GM19397 (cell line): ENCODE measurements at regions not wholly inside any gene's neighbourhood (a gene's known extent, or its start where the extent isn't known, plus 50 kb on each side); places are given as distances from the start of the nearest gene placed in this dataset.
"Not testable (repeated sequence)": the region's sequence is repeated elsewhere in the genome, so short reads cannot be mapped to it uniquely, and the experiment has no call there.

Source experiments
- ATAC-seq: cut with Tn5 transposase; IDR thresholded peaks from one replicate; pipeline ENCODE4 v1.9.1; 2021; ENCODE audit warnings: mild to moderate bottlenecking, moderate library complexity; ENCODE audit not compliant: unreplicated experiment

DNA sequence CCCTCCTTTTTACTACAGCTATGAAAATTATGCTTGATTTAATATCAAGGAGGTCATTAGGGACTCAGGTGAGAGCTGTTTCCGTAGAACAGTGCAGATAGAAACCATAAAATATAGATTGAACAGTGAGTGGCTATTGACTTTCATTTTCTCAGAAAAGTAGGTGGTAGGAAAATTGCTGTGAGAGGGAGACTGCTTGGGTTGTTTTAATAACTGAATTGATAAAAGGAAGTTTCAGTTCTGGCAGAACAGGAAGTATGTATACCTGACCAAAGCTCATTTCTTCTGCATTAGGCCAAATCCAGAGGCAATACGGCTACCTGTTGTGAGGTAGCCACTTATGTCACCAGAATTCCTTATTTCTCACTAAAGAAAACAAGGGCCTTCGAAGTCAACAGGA, 761.7 kb upstream of the ARRDC3 start:
- no peak for ATAC-seq

GRCh38 chr5:92132294-92132908, 749.3 kb upstream of the ARRDC3 start:
- not testable (repeated sequence) for ATAC-seq

DNA sequence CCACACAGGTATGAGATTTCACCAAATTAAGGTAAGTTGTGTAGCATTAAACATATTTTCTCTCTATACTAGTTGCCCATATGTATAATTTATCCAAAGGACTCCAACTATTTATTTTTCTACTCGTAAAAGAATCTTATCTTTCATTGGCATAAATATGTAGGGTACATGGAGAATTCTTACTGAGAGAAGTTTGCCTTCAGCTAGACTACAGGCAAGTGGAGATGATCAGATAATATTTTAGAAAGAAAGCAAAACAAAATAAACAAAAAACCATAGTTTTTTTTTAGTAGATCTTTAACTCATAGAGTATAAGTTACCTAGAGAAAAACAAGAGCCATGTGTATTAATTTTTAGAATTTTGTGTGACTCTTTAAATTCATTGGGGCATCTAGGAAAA, 743.1 kb upstream of the ARRDC3 start:
- no peak for ATAC-seq

GRCh38 chr5:92119110-92119509, 736.0 kb upstream of the ARRDC3 start:
- no peak for ATAC-seq

GRCh38 chr5:92106808-92107207, 723.7 kb upstream of the ARRDC3 start:
- ATAC-seq = no peak

DNA sequence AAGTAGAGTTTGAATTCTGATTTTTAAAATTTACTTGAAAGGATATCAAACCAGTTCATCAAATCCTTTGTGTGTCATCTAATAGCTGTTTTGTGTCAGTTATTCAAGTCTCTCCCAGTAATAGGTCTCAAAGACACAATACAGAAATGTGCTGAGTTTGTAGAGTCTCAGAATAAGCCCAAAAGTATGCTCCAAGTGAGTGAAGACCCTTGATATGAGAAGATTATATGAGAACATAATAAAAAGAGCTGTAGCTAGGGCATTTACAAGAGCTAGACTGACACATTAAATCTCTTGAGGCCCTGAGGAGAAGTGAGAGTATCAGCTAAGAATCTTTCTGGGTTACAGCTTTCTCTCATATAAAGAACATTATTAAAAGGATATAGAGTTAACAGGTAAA, 721.0 kb upstream of the ARRDC3 start:
- ATAC-seq = no peak

GRCh38 chr5:92102313-92102712, 719.2 kb upstream of the ARRDC3 start:
- no peak for ATAC-seq

DNA sequence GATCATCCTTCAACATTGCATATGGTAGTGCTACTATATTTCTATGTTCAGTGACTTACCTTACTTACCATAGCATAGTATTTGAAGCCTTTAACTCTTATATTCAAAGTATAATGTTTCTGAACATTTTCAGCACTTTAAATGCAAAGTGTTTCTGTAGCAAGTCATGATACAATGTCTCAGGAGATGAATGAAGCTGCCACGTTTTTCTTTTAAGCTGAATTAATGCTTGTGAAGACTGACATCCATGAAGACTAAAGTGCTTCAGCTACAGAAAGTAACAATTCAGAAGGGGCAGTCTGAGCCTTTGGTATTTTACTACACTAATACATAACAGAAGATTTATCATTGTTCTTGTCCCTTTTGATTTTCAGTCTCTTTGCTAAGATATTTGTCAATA, 709.1 kb upstream of the ARRDC3 start:
- no peak for ATAC-seq

- ATAC-seq = no peak
Observed at GRCh38 chr5:92086059-92086811, 703.1 kb upstream of the ARRDC3 start.

GRCh38 chr5:92081958-92082712, 699.0 kb upstream of the ARRDC3 start:
- ATAC-seq = no peak

- no peak for ATAC-seq
Observed at GRCh38 chr5:92070786-92071185, 687.7 kb upstream of the ARRDC3 start.

DNA sequence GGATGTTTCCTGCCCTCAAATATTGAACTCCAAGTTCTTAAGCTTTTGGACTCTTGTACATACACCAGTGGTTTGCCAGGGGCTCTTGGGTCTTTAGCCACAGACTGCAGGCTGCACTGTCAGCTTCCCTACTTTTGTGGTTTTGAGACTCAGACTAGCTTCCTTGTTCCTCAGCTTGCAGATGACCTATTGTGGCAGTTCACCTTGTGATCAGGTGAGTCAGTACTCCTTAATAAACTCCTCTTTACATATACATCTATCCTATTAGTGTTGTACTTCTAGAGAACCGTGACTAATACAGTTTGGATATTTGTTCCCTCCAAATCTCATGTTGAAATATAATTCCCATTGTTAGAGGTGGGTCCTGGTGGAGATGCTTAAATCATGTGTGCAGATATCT, 681.9 kb upstream of the ARRDC3 start:
- no peak for ATAC-seq

DNA sequence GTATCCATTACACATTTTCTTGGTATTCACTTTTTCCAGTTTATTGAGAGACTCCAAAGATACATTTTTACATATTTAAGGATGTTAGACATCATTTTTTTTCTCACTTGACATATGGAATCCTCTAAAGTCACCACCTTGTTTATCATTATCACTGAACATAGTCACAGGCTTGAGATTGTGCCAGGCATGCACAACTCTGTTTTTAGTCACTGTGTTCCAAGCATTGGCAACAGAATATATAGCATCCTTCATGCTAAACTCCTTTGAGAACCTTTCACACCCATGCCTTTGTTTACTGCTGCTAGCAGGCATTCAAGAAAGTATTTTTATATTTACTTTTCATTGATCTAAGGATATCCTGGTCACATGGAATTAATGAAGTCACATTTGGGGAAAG, 668.6 kb upstream of the ARRDC3 start:
- ATAC-seq = no peak

- ATAC-seq = no peak
Observed at GRCh38 chr5:92050970-92051369, 667.9 kb upstream of the ARRDC3 start.

GRCh38 chr5:92041911-92042660, 659.0 kb upstream of the ARRDC3 start:
- ATAC-seq = no peak

DNA sequence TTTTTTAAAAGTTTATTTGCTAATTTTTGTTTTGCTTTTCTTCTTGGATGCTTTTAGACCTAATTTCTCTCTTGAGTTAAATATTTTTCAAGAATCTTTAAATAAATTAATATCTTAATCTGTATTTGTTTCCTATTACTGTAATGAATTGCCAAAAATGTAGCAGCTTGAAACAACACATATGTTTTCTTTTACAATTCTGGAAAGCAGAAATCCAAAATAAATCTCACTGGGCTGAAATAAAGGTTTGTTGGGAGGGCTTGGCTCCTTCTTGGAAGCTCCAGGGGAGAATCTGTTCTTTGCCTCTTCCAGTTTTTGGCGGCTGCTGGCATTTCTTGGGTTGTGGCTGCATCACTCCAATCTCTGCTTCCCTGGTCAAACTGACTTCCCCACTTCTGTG, 658.1 kb upstream of the ARRDC3 start:
- no peak for ATAC-seq

- not testable (repeated sequence) for ATAC-seq
Observed at GRCh38 chr5:92029792-92030191, 646.7 kb upstream of the ARRDC3 start.

DNA sequence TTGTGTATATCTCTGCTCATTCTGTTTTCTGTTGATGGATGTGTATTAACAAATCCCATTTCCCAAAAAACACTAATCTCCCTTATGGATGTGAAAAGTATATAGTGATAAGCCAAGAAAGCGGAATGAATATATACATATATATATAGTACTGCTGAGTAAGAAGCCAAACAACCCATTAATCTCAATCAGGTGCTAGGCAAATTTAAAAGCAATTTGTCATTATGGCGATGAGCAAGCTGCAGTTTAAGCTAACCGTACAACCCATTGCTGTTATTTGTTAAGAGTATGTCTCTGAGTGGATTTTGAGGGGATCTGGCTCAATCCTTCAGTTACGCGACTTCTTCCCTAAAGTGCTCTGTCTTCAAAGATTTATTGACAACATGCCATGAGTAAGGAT, 640.4 kb upstream of the ARRDC3 start:
- no peak for ATAC-seq

DNA sequence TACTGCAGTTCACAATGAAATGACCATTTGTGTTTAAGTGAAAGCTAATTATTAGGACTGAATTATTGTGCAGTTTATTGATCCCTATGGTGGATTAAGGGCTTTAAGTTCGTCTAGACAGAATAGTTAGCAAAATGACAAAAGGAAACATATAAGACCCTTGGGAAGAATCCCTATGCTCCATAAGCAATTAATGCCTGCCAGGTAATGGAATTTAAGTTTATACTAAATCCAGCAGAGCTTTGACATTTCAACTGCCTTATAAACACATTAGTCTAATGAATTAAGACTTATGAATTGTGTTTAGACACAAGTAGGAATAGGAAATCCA, 640.0 kb upstream of the ARRDC3 start:
- no peak for ATAC-seq

GRCh38 chr5:92022415-92023140, 639.5 kb upstream of the ARRDC3 start:
- ATAC-seq = no peak
